HEK293 (cell line): ENCODE measurements at regions not wholly inside any gene's neighbourhood (a gene's known extent, or its start where the extent isn't known, plus 50 kb on each side); places are given as distances from the start of the nearest gene placed in this dataset.

Experiments
- CTCF ChIA-PET: fragments of 350-600 bp; formaldehyde crosslinking; extraction: SDS; loops from one replicate; lab custom pipeline; 2021; ENCODE audit warnings: antibody characterized with exemption; lab: Yijun Ruan, JAX
- POLR2A ChIA-PET: fragments of 300-600 bp; formaldehyde crosslinking; extraction: SDS; loops from one replicate; lab custom pipeline; 2020; ENCODE audit warnings: antibody characterized with exemption, inconsistent platforms; lab: Yijun Ruan, JAX
- H3K27ac ChIP-seq: fragments of 200-500 bp; sonication (Bioruptor generic); 2 replicates; pipeline ENCODE4 v1.5.1; 2014; ENCODE audit warnings: low read depth, low read length, control low read depth, inconsistent platforms; ENCODE audit errors: extremely low read depth
- H3K36me3 ChIP-seq, 2 experiments: fragments of 200-500 bp in 1 of 2; sonication (Bioruptor generic) in 1 of 2; 1 replicate in 1 of 2; 2 replicates in 1 of 2; pipeline ENCODE4 v1.5.1; 2014 to 2017; ENCODE audit warnings: inconsistent platforms in 2 of 2, low read length in 2 of 2; ENCODE audit not compliant: control insufficient read depth in 2 of 2, insufficient read depth in 1 of 2
- H3K4me1 ChIP-seq: fragments of 200-500 bp; sonication (Bioruptor generic); 2 replicates; pipeline ENCODE4 v1.5.1; 2014; ENCODE audit warnings: mild to moderate bottlenecking, low read length, inconsistent platforms; ENCODE audit not compliant: control insufficient read depth, insufficient read depth
- H3K4me3 ChIP-seq: 2 replicates; pipeline ENCODE4 v1.5.1; 2011; ENCODE audit warnings: low read depth, mild to moderate bottlenecking, control low read depth, low read length, moderate library complexity
- H3K9me3 ChIP-seq: fragments of 200-500 bp; sonication (Bioruptor generic); 2 replicates; pipeline ENCODE4 v1.5.1; 2014; ENCODE audit warnings: low read depth, low read length, inconsistent platforms; ENCODE audit not compliant: control insufficient read depth, insufficient read depth
- CTCF ChIP-seq: fragments of 450-650 bp; formaldehyde crosslinking; IDR thresholded peaks from 2 replicates; pipeline ENCODE4 v1.5.1; 2016; ENCODE audit warnings: missing biosample characterization, missing genetic modification characterization
- GLI2 ChIP-seq: fragments of 450-650 bp; formaldehyde crosslinking; IDR thresholded peaks from 2 replicates; pipeline ENCODE4; 2017; ENCODE audit warnings: missing biosample characterization, missing genetic modification characterization, low read depth, borderline replicate concordance
- IKZF3 ChIP-seq: fragments of 450-650 bp; IDR thresholded peaks from 2 replicates; pipeline ENCODE4 v1.5.0; 2018; ENCODE audit warnings: missing biosample characterization, mild to moderate bottlenecking, missing genetic modification characterization, moderate library complexity
- PRDM1 ChIP-seq: fragments of 450-650 bp; formaldehyde crosslinking; IDR thresholded peaks from 2 replicates; pipeline ENCODE4; 2016; ENCODE audit warnings: missing biosample characterization, missing genetic modification characterization
- PRDM6 ChIP-seq: fragments of 450-650 bp; formaldehyde crosslinking; IDR thresholded peaks from 2 replicates; pipeline ENCODE4 v1.5.1; 2017; ENCODE audit warnings: missing biosample characterization, missing genetic modification characterization
- SCRT1 ChIP-seq: fragments of 450-650 bp; formaldehyde crosslinking; IDR thresholded peaks from 2 replicates; pipeline ENCODE4 v1.5.1; 2016; ENCODE audit warnings: missing biosample characterization, missing genetic modification characterization, borderline replicate concordance
- SP2 ChIP-seq: fragments of 450-650 bp; formaldehyde crosslinking; IDR thresholded peaks from 2 replicates; pipeline ENCODE4 v1.5.1; 2016; ENCODE audit warnings: missing biosample characterization, missing genetic modification characterization
- SP3 ChIP-seq: fragments of 450-650 bp; formaldehyde crosslinking; IDR thresholded peaks from 2 replicates; pipeline ENCODE4 v1.5.1; 2016; ENCODE audit warnings: missing biosample characterization, missing genetic modification characterization
- ZBTB11 ChIP-seq: fragments of 450-650 bp; formaldehyde crosslinking; conservative IDR thresholded peaks from 2 replicates; pipeline ENCODE4 v1.5.1; 2016; ENCODE audit warnings: low read depth, missing biosample characterization, missing genetic modification characterization
- ZBTB17 ChIP-seq: fragments of 450-650 bp; formaldehyde crosslinking; IDR thresholded peaks from 2 replicates; pipeline ENCODE4 v1.5.1; 2016; ENCODE audit warnings: missing biosample characterization, missing genetic modification characterization
- ZBTB44 ChIP-seq: fragments of 450-650 bp; IDR thresholded peaks from 2 replicates; pipeline ENCODE4 v1.5.1; 2018; ENCODE audit warnings: missing biosample characterization, mild to moderate bottlenecking, missing genetic modification characterization
- ZFP37 ChIP-seq: fragments of 450-650 bp; formaldehyde crosslinking; IDR thresholded peaks from 2 replicates; pipeline ENCODE4 v1.5.1; 2016; ENCODE audit warnings: missing biosample characterization, missing genetic modification characterization
- ZNF155 ChIP-seq: fragments of 450-650 bp; formaldehyde crosslinking; IDR thresholded peaks from 2 replicates; pipeline ENCODE4 v1.5.1; 2016; ENCODE audit warnings: missing biosample characterization, missing genetic modification characterization
- ZNF266 ChIP-seq: fragments of 450-650 bp; formaldehyde crosslinking; IDR thresholded peaks from 2 replicates; pipeline ENCODE4 v1.5.1; 2016; ENCODE audit warnings: missing biosample characterization, missing genetic modification characterization, low read depth
- ZNF274 ChIP-seq, 2 experiments: fragments of 200-500 bp in 1 of 2; fragments of 450-650 bp in 1 of 2; sonication (Bioruptor generic) in 1 of 2; formaldehyde crosslinking in 1 of 2; IDR thresholded peaks; 2 replicates each; pipeline versions ENCODE4 v1.5.1 to v1.6.1; 2014 to 2016; ENCODE audit warnings: borderline replicate concordance in 1 of 2, inconsistent platforms in 1 of 2, low read length in 1 of 2, missing biosample characterization in 1 of 2, missing genetic modification characterization in 1 of 2
- ZNF280C ChIP-seq: fragments of 450-650 bp; formaldehyde crosslinking; IDR thresholded peaks from 2 replicates; pipeline ENCODE4 v1.5.1; 2016; ENCODE audit warnings: missing biosample characterization, missing genetic modification characterization
- ZNF341 ChIP-seq: fragments of 450-650 bp; formaldehyde crosslinking; IDR thresholded peaks from 2 replicates; pipeline ENCODE4; 2016; ENCODE audit warnings: low read depth, missing biosample characterization, missing genetic modification characterization
- ZNF366 ChIP-seq: fragments of 450-650 bp; formaldehyde crosslinking; conservative IDR thresholded peaks from 2 replicates; pipeline ENCODE4 v1.5.1; 2016; ENCODE audit warnings: missing biosample characterization, missing genetic modification characterization
- ZNF626 ChIP-seq: fragments of 450-650 bp; sonication (Bioruptor Pico); formaldehyde crosslinking; IDR thresholded peaks from 2 replicates; pipeline ENCODE4 v1.5.1; 2018; ENCODE audit warnings: missing biosample characterization, missing genetic modification characterization, inconsistent platforms

GRCh38 chr10:50992356-50992901 is 81.9 kb upstream of the PRKG1 start:
- POLR2A ChIA-PET: interaction anchor here (1.0 kb wide), 1 partner anchor 11 kb away, joined by 3 read pairs; no protein-coding TSS in a partner anchor
- Histone ChIP-seq H3K4me3 (peak overlapping the region; percentile 69), H3K4me1 (peaks cover 10% of the 10 kb centered on the region), H3K27ac (peak overlapping the region; percentile 89; the same call in 1 of the 2 replicates), H3K9me3 (no peaks in the 10 kb centered on the region), H3K36me3 (no peaks in the 10 kb centered on the region)
- CTCF ChIA-PET: interaction anchor here (0.7 to 1.3 kb wide), 2 partner anchors 29 to 71 kb away, joined by 3 read pairs; no protein-coding TSS in a partner anchor
- TF ChIP-seq CTCF (peak; percentile 21; the same call in 1 of the 2 replicates), IKZF3 (0 out of 2 replicates have a peak, but pooled peaks have one; percentile 44), SP3 (tag by site-specific recombination) (0 out of 2 replicates have a peak, but pooled peaks have one; percentile 10), ZNF341 (tag by site-specific recombination) (peak; percentile 56), ZBTB44 (tag by site-specific recombination) (peak; percentile 85), ZNF155 (no peak), ZNF266 (no peak), PRDM1 (tag by site-specific recombination) (peak; percentile 67), SP2 (0 out of 2 replicates have a peak, but pooled peaks have one; percentile 19), ZNF626 (tag by site-specific recombination) (no peak), ZNF366 (tag by site-specific recombination) (peak; percentile 20; the same call in 1 of the 2 replicates), PRDM6 (peak; percentile 19; the same call in 1 of the 2 replicates), ZBTB17 (tag by site-specific recombination) (peak; percentile 67), ZNF280C (no peak)

GRCh38 chr10:50992972-50993766 is 81.1 kb upstream of the PRKG1 start:
- no peak overlapping the region for H3K4me3 ChIP-seq
- H3K4me1 ChIP-seq: peaks cover 16% of the 10 kb centered on the region
- ChIA-PET POLR2A (interaction anchor here (0.6 kb wide), 1 partner anchor 761 kb away, joined by 5 read pairs; no protein-coding TSS in a partner anchor), CTCF (interaction anchor here (1.3 kb wide), 1 partner anchor 70 kb away, joined by 3 read pairs; no protein-coding TSS in a partner anchor)
- H3K36me3 ChIP-seq: no peaks in the 10 kb centered on the region
- H3K27ac ChIP-seq: peak overlapping the region; percentile 37; the same call in 1 of the 2 replicates
- no peaks in the 10 kb centered on the region for H3K9me3 ChIP-seq
- TF ChIP-seq SCRT1 (tag by site-specific recombination) (no peak), ZNF274 (IDR thresholded peaks at IDR 0.05; ENCODE audit: low read length) (no peak), ZNF274 (tag by site-specific recombination; IDR thresholded peaks at IDR 0.05; ENCODE audit: borderline replicate concordance) (no peak), ZBTB11 (no peak), GLI2 (tag by site-specific recombination) (no peak), PRDM6 (no peak), ZFP37 (tag by site-specific recombination) (no peak)
